ENCODE measurements at regions not wholly inside any gene's neighbourhood (a gene's known extent, or its start where the extent isn't known, plus 50 kb on each side); places are given as distances from the start of the nearest gene placed in this dataset.

GRCh38 chrX:34381241-34381640, 249.1 kb upstream of the FAM47A start:
- no peak for TF ChIP-seq EZH2phosphoT487 (IDR thresholded peaks at IDR 0.05; ENCODE audit: borderline replicate concordance, low read depth, low read length)
- TF ChIP-seq, protein P1, sequence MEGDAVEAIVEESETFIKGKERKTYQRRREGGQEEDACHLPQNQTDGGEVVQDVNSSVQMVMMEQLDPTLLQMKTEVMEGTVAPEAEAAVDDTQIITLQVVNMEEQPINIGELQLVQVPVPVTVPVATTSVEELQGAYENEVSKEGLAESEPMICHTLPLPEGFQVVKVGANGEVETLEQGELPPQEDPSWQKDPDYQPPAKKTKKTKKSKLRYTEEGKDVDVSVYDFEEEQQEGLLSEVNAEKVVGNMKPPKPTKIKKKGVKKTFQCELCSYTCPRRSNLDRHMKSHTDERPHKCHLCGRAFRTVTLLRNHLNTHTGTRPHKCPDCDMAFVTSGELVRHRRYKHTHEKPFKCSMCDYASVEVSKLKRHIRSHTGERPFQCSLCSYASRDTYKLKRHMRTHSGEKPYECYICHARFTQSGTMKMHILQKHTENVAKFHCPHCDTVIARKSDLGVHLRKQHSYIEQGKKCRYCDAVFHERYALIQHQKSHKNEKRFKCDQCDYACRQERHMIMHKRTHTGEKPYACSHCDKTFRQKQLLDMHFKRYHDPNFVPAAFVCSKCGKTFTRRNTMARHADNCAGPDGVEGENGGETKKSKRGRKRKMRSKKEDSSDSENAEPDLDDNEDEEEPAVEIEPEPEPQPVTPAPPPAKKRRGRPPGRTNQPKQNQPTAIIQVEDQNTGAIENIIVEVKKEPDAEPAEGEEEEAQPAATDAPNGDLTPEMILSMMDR (conservative IDR thresholded peaks at IDR 0.05; ENCODE audit: low read length), result no peak
- H3K9me3 ChIP-seq (ENCODE audit: low read length), result no peaks in the 10 kb centered on the region
- intact Hi-C loops (cut with micrococcal nuclease; ENCODE audit: unreplicated experiment), result no loop called here

GRCh38 chrX:34379891-34380290, 247.8 kb upstream of the FAM47A start:
- Histone ChIP-seq H3K27ac (ENCODE audit: low read depth, low read length, poor library complexity, severe bottlenecking) (no peak overlapping the region), H3K4me1 (ENCODE audit: insufficient read depth, low read length, poor library complexity, severe bottlenecking) (no peaks in the 10 kb centered on the region), H4K20me1 (ENCODE audit: insufficient read depth, low read length) (no peaks in the 10 kb centered on the region), H3K79me2 (ENCODE audit: insufficient read depth, low read depth, low read length) (no peaks in the 10 kb centered on the region), H3K36me3 (ENCODE audit: insufficient read depth, low read length) (no peaks in the 10 kb centered on the region), H3K9me3 (ENCODE audit: low read length) (no peaks in the 10 kb centered on the region), H3K9me2 (ENCODE audit: insufficient read depth, low read length) (no peaks in the 10 kb centered on the region), H2AFZ (ENCODE audit: low read length) (no peak overlapping the region), H3K4me3 (ENCODE audit: low read depth, low read length, poor library complexity, severe bottlenecking) (no peak overlapping the region), H3K4me2 (ENCODE audit: low read length) (no peak overlapping the region)
- POLR2A ChIA-PET, result interaction anchor here (0.9 kb wide), 1 partner anchor 20 kb away, joined by 3 read pairs; no protein-coding TSS in a partner anchor
- TF ChIP-seq, protein P1 (conservative IDR thresholded peaks at IDR 0.05; ENCODE audit: low read length), result no peak
- no peak for TF ChIP-seq EZH2phosphoT487 (IDR thresholded peaks at IDR 0.05; ENCODE audit: borderline replicate concordance, low read depth, low read length)
- CTCF ChIA-PET (ENCODE audit: unreplicated experiment), result no interaction called here
- DNase-seq (ENCODE audit: low spot score), result no peak
- intact Hi-C loops (cut with micrococcal nuclease; ENCODE audit: unreplicated experiment), result no loop called here
- no TSS peak for BruUV-seq (replicated peaks)

More at GRCh38 chrX:34381241-34381640, 249.1 kb upstream of the FAM47A start:
- CTCF ChIA-PET (ENCODE audit: unreplicated experiment), result no interaction called here
- no peaks in the 10 kb centered on the region for H3K36me3 ChIP-seq (ENCODE audit: insufficient read depth, low read length)
- no peaks in the 10 kb centered on the region for H3K79me2 ChIP-seq (ENCODE audit: insufficient read depth, low read depth, low read length)
- H4K20me1 ChIP-seq (ENCODE audit: insufficient read depth, low read length), result no peaks in the 10 kb centered on the region
- no peak for DNase-seq (ENCODE audit: low spot score)
- no TSS peak for BruUV-seq (replicated peaks)
- H3K4me2 ChIP-seq (ENCODE audit: low read length), result no peak overlapping the region
- POLR2A ChIA-PET, result no interaction called here
- no peak overlapping the region for H3K27ac ChIP-seq (ENCODE audit: low read depth, low read length, poor library complexity, severe bottlenecking)
- H3K4me1 ChIP-seq (ENCODE audit: insufficient read depth, low read length, poor library complexity, severe bottlenecking), result no peaks in the 10 kb centered on the region
- no peak overlapping the region for H2AFZ ChIP-seq (ENCODE audit: low read length)
- H3K9me2 ChIP-seq (ENCODE audit: insufficient read depth, low read length), result no peaks in the 10 kb centered on the region
- no peak overlapping the region for H3K4me3 ChIP-seq (ENCODE audit: low read depth, low read length, poor library complexity, severe bottlenecking)

DNA sequence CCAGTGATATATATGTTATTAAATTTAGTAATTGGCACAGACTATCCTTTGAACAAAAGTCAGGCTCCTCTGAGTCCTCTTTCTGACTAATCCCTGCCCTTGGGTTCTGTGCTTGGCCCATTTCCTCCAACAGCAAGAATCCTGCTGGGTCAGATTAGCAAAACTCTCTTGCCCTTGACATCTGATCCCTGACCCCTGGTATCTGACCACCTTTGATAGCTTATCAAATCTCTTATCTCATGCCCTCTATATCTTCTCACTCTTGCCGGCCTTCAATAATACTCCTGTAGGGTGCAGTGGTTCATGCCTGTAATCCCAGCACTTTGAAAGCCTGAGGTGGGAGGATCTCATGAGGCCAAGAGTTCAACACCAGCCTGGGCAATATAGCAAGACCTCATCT, 245.5 kb upstream of the FAM47A start:
- intact Hi-C loops (cut with micrococcal nuclease; ENCODE audit: unreplicated experiment), result no loop called here
- no peaks in the 10 kb centered on the region for H3K36me3 ChIP-seq (ENCODE audit: insufficient read depth, low read length)
- H3K27ac ChIP-seq (ENCODE audit: low read depth, low read length, poor library complexity, severe bottlenecking), result no peak overlapping the region
- BruUV-seq (replicated peaks), result no TSS peak
- POLR2A ChIA-PET, result no interaction called here
- H2AFZ ChIP-seq (ENCODE audit: low read length), result no peak overlapping the region
- no peaks in the 10 kb centered on the region for H3K9me2 ChIP-seq (ENCODE audit: insufficient read depth, low read length)
- H3K79me2 ChIP-seq (ENCODE audit: insufficient read depth, low read depth, low read length), result no peaks in the 10 kb centered on the region
- no peak overlapping the region for H3K4me2 ChIP-seq (ENCODE audit: low read length)
- no peak overlapping the region for H3K4me3 ChIP-seq (ENCODE audit: low read depth, low read length, poor library complexity, severe bottlenecking)
- no peaks in the 10 kb centered on the region for H4K20me1 ChIP-seq (ENCODE audit: insufficient read depth, low read length)
- CTCF ChIA-PET (ENCODE audit: unreplicated experiment), result interaction anchor here (0.6 kb wide), 1 partner anchor 26 kb away, joined by 3 read pairs; no protein-coding TSS in a partner anchor
- no peaks in the 10 kb centered on the region for H3K9me3 ChIP-seq (ENCODE audit: low read length)
- TF ChIP-seq EZH2phosphoT487 (IDR thresholded peaks at IDR 0.05; ENCODE audit: borderline replicate concordance, low read depth, low read length), result no peak
- TF ChIP-seq, protein P1 (conservative IDR thresholded peaks at IDR 0.05; ENCODE audit: low read length), result no peak
- H3K4me1 ChIP-seq (ENCODE audit: insufficient read depth, low read length, poor library complexity, severe bottlenecking), result no peaks in the 10 kb centered on the region
- DNase-seq (ENCODE audit: low spot score), result no peak

Measured in OCI-LY7 (cell line).